CD4-positive, alpha-beta T cell treated with Interleukin-1 beta for 1 hour (primary cell): ENCODE measurements at regions not wholly inside any gene's neighbourhood (a gene's known extent, or its start where the extent isn't known, plus 50 kb on each side); places are given as distances from the start of the nearest gene placed in this dataset.
"Not testable (repeated sequence)": the region's sequence is repeated elsewhere in the genome, so short reads cannot be mapped to it uniquely, and the experiment has no call there.

Experiments
- DNase-seq, 2 donors: peaks; one replicate each; pipeline ENCODE4 v3.0.0-alpha.2; 2020 to 2022

- DNase-seq, result no peak
These were observed 328.3 kb downstream of the FAT3 start for GRCh38 chr11:92552942-92553341.

DNA sequence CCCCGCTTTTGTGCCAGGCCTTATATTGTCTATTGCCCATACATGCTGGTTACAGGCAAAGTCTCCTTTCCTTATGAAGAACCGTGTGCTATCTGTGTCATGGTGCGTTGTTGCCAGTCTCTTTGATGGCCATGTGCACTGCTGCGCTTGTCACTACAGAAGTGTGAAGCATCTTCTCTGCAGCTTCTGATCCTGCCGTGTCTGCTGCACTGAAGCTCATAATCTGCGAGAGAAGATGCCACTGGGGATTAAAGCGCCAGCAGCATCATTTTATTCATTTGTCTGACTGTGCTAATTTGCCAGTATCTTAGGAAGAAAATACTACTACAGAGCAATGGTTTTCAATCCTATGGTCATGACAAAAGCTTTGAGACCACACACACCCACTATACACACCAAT, 330.1 kb downstream of the FAT3 start:
- no peak for DNase-seq

GRCh38 chr11:92556431-92556830, 331.8 kb downstream of the FAT3 start:
- DNase-seq, result no peak

DNA sequence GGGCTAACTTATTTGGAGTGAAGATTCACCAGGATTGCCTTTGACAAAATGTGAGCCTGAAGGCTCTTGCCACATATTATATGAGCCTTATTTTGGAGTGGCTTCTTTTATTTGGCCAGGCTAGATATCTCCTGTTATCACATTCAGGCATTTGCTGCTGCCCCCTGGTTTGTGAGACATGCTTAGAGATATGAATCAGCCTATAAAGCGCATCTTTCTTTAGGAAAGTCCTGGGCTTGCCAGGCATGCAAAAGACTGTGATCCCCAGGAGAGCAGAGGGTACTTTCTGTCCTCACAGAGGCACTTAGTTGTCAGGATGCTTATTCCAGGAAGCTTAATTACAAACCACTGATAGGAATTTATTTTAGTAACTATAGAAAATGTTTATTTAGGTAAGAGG, 333.3 kb downstream of the FAT3 start:
- DNase-seq, result no peak

GRCh38 chr11:92558323-92558722, 333.7 kb downstream of the FAT3 start:
- no peak for DNase-seq

- DNase-seq, result no peak
These were observed 345.1 kb downstream of the FAT3 start for GRCh38 chr11:92569726-92570125.

DNA sequence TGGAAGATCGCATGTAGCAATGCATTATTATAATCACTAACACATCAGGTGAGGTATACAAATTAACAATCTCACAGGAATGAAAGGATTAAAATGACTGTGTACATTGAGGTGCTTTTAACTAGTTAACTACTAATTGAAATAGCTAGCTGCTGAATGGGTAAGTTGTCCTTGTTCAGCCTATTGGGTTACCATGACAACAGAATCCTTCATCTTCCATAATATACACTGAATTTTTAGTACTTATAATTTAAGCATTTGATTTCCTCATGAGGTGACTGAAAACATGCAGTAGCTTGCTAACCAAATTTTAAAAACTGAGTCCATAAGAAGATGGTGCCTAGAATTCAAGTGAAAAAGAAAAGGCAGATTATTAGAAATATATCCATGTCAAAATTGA, 347.9 kb downstream of the FAT3 start:
- DNase-seq, result no peak

GRCh38 chr11:92576315-92576714, 351.7 kb downstream of the FAT3 start:
- DNase-seq, result no peak

GRCh38 chr11:92580908-92581307, 356.3 kb downstream of the FAT3 start:
- DNase-seq, result no peak

GRCh38 chr11:92588393-92588792, 363.8 kb downstream of the FAT3 start:
- DNase-seq, result no peak

- DNase-seq, result no peak
These were observed 364.9 kb downstream of the FAT3 start for GRCh38 chr11:92589512-92589911.

GRCh38 chr11:92591521-92591920, 366.9 kb downstream of the FAT3 start:
- DNase-seq, result no peak

- no peak for DNase-seq
These were observed 369.6 kb downstream of the FAT3 start for GRCh38 chr11:92594251-92594650.

DNA sequence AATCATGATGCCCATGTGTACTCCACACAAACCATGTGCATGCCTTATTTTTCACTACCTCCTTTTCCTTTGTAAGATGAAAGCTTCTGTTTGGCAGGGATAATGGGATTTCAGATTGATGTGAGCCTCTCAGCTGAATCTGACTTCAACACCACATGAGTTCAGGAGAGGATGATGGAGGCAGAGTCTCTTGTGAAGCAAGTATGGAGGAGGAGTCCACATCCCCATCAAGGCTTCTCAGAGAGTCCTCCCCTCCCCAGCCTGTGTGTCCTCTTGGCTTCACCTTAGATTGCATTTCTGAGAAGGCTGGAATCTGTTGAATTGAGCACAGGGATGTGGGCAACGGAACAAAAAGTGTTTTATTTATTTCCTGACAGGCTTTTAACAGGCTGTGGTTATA, 370.4 kb downstream of the FAT3 start:
- no peak for DNase-seq

GRCh38 chr11:92596596-92597317, 372.1 kb downstream of the FAT3 start:
- no peak for DNase-seq

GRCh38 chr11:92601048-92601447, 368.4 kb upstream of the MTNR1B start:
- DNase-seq, result no peak

DNA sequence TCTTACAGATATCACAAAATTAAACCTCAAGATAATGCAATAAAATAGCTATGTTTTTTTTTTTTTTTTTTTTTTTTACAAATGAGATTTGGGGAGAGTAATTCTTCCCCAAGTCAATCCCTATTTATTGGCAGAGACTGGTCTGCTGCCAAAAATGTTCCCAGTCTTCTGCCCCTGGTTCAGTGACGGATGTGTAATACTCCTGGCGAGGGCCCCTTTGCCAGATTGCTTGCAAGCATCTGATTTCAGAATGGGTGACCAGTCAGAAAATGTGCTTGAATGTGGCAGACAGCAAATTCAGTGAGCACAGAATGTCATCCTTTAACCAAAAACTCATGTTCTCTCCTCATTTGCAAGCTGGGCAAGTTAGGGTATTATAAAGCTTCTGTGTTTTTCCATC, 363.8 kb upstream of the MTNR1B start:
- no peak for DNase-seq

GRCh38 chr11:92607969-92608722, 361.3 kb upstream of the MTNR1B start:
- DNase-seq, result no peak

- DNase-seq, result no peak
These were observed 358.3 kb upstream of the MTNR1B start for GRCh38 chr11:92611157-92611556.

GRCh38 chr11:92618020-92618419, 351.4 kb upstream of the MTNR1B start:
- DNase-seq, result not testable (repeated sequence)

DNA sequence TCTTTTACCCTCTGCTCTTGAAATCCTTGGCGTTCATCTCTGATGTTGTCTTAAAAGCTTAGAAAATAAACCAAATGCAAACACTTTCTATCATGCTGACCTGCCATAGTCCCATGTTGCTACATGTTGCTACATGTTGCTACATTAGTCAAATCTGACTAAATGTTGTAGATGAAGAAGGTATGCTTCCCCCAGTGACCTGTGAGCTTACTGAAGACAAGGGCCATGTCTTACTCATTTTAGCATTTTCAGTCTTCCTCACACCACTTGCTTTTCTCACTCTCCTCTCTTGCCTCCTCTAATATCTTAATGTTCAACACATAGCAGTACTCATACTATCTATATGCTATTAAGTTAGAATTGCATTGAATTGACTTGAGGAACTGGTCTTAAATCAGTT, 346.4 kb upstream of the MTNR1B start:
- no peak for DNase-seq

- DNase-seq, result no peak
These were observed 343.6 kb upstream of the MTNR1B start for GRCh38 chr11:92625894-92626293.

GRCh38 chr11:92626624-92627023, 342.8 kb upstream of the MTNR1B start:
- DNase-seq, result no peak

DNA sequence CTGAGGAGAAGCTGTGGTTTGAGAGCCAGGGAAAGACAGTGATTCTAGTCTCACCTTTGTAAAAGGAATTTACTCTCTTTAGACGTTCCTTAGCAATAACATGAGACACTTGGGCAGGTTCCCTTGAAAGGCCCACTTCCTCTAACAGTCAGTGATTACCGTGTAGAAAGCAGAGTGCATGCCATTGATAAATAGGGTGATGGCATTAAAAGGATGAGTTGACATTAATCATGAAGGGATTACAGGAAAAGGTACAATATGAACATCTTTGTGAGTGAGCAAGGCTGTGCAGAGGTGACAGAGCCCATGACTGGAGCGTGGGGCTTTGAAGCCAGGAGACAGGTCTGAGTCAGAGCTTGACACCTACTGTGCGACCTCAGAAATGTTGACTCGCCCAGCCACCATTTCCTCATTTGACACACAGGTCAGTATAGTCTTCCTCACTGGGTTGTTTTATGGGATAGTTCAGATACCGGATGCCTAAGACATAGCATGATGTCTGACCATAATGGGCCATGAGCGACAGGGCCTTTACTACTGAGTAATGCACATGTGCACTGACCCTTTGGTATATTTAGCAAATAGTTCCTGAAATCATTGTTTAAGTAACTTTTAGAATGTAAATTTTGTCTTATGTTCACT, 341.7 kb upstream of the MTNR1B start:
- no peak for DNase-seq
